SU-DHL-6 (cell line): ENCODE measurements at regions not wholly inside any gene's neighbourhood (a gene's known extent, or its start where the extent isn't known, plus 50 kb on each side); places are given as distances from the start of the nearest gene placed in this dataset.

ENCODE experiments used
- H2AFZ ChIP-seq: fragments of 200-600 bp; sonication (generic); 2 replicates; pipeline ENCODE4 v1.6.1; 2014; ENCODE audit warnings: low read depth, mild to moderate bottlenecking, moderate library complexity, mixed read lengths, antibody characterized with exemption, low read length; ENCODE audit not compliant: severe bottlenecking
- H3F3A ChIP-seq: fragments of 200-600 bp; shearing (Covaris generic); 2 replicates; pipeline ENCODE4 v1.6.0; 2016; ENCODE audit warnings: antibody characterized with exemption, mild to moderate bottlenecking; ENCODE audit not compliant: insufficient read depth
- H3K27ac ChIP-seq: fragments of 200-600 bp; sonication (generic); 2 replicates; pipeline ENCODE4 v1.5.1; 2016; ENCODE audit warnings: low read depth, mild to moderate bottlenecking, low read length, moderate library complexity, mixed read lengths
- H3K27me3 ChIP-seq: fragments of 200-600 bp; sonication (generic), shearing (Covaris generic); 2 replicates; pipeline ENCODE4 v1.6.0; 2014; ENCODE audit warnings: mild to moderate bottlenecking, low read length
- H3K36me3 ChIP-seq: fragments of 200-600 bp; sonication (generic); 2 replicates; pipeline ENCODE4 v1.6.1; 2014; ENCODE audit warnings: mild to moderate bottlenecking, low read length, mixed read lengths
- H3K4me2 ChIP-seq: fragments of 300-600, 200-600 bp; shearing (Covaris generic), sonication (generic); 2 replicates; pipeline ENCODE4 v1.6.0; 2014; ENCODE audit warnings: low read length, low read depth, mild to moderate bottlenecking; ENCODE audit not compliant: poor library complexity, severe bottlenecking
- H3K4me3 ChIP-seq: fragments of 200-600 bp; sonication (generic); 2 replicates; pipeline ENCODE4 v1.5.1; 2014; ENCODE audit warnings: antibody characterized with exemption, low read length, mild to moderate bottlenecking, mixed read lengths; ENCODE audit not compliant: insufficient read depth, poor library complexity, severe bottlenecking
- H3K79me2 ChIP-seq: fragments of 200-600 bp; sonication (generic); 2 replicates; pipeline ENCODE4 v1.6.1; 2014; ENCODE audit warnings: mild to moderate bottlenecking, low read length, moderate library complexity; ENCODE audit not compliant: insufficient read depth
- H3K9ac ChIP-seq: fragments of 200-600 bp; sonication (generic); 2 replicates; pipeline ENCODE4 v1.7.0; 2014; ENCODE audit warnings: mild to moderate bottlenecking, low read length
- H3K9me2 ChIP-seq: fragments of 200-600 bp; sonication (generic); replicated peaks from 2 replicates; pipeline ENCODE4 v1.6.1; 2014; ENCODE audit warnings: low read length; ENCODE audit not compliant: insufficient read depth
- H3K9me3 ChIP-seq: fragments of 200-600 bp; sonication (generic); 2 replicates; pipeline ENCODE4 v1.6.1; 2014; ENCODE audit warnings: low read length, mixed read lengths; ENCODE audit not compliant: insufficient read depth
- H4K20me1 ChIP-seq: fragments of 200-600 bp; sonication (generic); 2 replicates; pipeline ENCODE4 v1.6.1; 2014; ENCODE audit warnings: low read depth, mild to moderate bottlenecking, antibody characterized with exemption, low read length, moderate library complexity, mixed read lengths
- EZH2phosphoT487 ChIP-seq: fragments of 200-600 bp; sonication (generic), shearing (Covaris generic); conservative IDR thresholded peaks from 2 replicates; pipeline ENCODE4 v1.6.1; 2018; ENCODE audit warnings: mild to moderate bottlenecking, antibody characterized with exemption, low read length, moderate library complexity, mixed read lengths
- TF ChIP-seq, protein P1 (sequence below): fragments of 200-600 bp; sonication (generic); IDR thresholded peaks from one replicate; pipeline ENCODE4 v1.5.1; 2017; ENCODE audit warnings: antibody characterized with exemption, mild to moderate bottlenecking, low read length, moderate library complexity; ENCODE audit not compliant: insufficient read depth, poor library complexity, severe bottlenecking

DNA sequence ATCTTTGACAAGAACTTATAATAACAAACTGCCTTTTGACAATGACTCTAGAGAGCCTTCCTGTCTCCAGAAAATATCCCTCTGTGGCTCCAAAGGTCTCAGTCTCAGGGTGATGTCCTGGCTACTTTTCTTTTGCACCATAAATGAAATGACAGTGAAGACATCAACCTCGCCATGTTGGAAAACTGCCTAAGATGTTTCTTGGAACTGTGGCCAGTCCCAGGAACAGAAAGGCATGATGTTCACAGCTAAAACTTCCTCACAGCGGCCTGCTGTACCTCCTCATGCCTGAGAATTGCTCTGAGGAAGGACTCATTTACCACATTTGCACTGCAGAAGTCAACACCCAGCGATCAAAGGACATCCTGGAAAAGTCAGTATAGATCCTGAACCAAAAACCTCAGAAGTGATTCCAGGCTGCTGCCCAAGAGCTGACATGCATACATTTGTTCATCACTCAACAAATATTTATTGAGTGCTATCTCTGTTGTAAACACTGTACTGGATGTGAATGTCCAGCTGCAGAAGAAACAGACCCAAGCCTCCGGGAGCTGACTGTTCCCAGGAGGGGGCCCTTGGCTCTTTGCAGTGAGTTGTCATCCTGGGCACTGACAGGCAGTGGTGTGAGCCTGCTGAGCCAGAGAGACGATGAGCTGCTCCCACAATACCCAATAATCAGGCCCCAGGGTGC lies 64.3 kb upstream of the ACSL3 start:
- Histone ChIP-seq H3K4me2 (no peak overlapping the region), H3K9me3 (no peaks in the 10 kb centered on the region), H3K27ac (no peak overlapping the region), H3K9ac (no peak overlapping the region), H3K36me3 (no peaks in the 10 kb centered on the region), H3K79me2 (no peaks in the 10 kb centered on the region), H2AFZ (peak overlapping the region; percentile 18), H3K27me3 (no peaks in the 10 kb centered on the region), H3K4me3 (no peak overlapping the region), H3F3A (no peaks in the 10 kb centered on the region), H3K9me2 (no peaks in the 10 kb centered on the region), H4K20me1 (no peaks in the 10 kb centered on the region)
- TF ChIP-seq, protein P1, sequence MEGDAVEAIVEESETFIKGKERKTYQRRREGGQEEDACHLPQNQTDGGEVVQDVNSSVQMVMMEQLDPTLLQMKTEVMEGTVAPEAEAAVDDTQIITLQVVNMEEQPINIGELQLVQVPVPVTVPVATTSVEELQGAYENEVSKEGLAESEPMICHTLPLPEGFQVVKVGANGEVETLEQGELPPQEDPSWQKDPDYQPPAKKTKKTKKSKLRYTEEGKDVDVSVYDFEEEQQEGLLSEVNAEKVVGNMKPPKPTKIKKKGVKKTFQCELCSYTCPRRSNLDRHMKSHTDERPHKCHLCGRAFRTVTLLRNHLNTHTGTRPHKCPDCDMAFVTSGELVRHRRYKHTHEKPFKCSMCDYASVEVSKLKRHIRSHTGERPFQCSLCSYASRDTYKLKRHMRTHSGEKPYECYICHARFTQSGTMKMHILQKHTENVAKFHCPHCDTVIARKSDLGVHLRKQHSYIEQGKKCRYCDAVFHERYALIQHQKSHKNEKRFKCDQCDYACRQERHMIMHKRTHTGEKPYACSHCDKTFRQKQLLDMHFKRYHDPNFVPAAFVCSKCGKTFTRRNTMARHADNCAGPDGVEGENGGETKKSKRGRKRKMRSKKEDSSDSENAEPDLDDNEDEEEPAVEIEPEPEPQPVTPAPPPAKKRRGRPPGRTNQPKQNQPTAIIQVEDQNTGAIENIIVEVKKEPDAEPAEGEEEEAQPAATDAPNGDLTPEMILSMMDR: no peak
- TF ChIP-seq EZH2phosphoT487: no peak

DNA sequence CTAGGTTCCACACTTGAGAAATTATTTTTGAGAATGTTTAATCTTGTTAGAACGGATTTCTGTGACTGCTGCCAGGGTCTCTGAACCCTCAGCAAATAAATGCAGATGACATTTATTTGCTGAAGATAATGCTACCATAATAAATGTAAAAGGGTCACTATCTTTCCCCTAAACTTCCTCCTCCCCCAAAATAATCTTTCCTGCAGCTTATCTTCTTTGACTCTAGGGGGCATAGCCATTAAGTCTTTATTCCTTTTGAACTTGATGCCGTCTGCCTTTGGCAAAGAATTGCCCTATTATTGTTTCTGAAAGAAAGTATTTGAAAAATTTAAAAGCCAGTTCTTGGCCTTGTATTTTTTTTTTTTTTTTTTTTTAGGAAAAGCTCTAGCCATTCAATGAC lies 63.6 kb upstream of the ACSL3 start:
- Histone ChIP-seq H2AFZ (no peak overlapping the region), H3K27ac (no peak overlapping the region), H3K9me3 (no peaks in the 10 kb centered on the region), H3K9ac (no peak overlapping the region), H3K4me3 (no peak overlapping the region), H3K79me2 (no peaks in the 10 kb centered on the region), H4K20me1 (no peaks in the 10 kb centered on the region), H3K4me2 (no peak overlapping the region), H3K27me3 (no peaks in the 10 kb centered on the region), H3F3A (no peaks in the 10 kb centered on the region), H3K9me2 (no peaks in the 10 kb centered on the region), H3K36me3 (no peaks in the 10 kb centered on the region)
- TF ChIP-seq, protein P1: peak; percentile 54
- TF ChIP-seq EZH2phosphoT487: no peak

DNA sequence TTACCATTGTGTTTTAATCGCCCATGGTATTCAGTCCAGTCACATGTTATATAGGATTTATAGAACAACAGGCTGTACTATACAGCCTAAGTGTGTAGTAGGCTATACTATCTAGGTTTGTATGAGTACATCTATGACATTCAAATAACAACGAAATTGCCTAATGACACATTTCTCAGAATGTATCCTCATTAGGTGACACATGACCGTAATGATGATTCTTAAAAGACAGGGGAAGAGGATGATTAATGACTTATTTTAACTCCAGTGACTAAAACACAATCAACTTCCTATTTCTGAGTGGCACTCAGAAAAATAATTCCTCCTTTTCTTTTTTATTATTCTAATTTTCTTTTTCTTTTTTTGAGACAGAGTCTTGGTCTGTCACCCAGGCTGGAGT lies 63.0 kb upstream of the ACSL3 start:
- H3K9me3 ChIP-seq: no peaks in the 10 kb centered on the region
- H2AFZ ChIP-seq: no peak overlapping the region
- H3K27ac ChIP-seq: no peak overlapping the region
- no peak for TF ChIP-seq EZH2phosphoT487
- TF ChIP-seq, protein P1: no peak
- H3K4me2 ChIP-seq: no peak overlapping the region
- H3K36me3 ChIP-seq: no peaks in the 10 kb centered on the region
- H4K20me1 ChIP-seq: no peaks in the 10 kb centered on the region
- H3K9me2 ChIP-seq: no peaks in the 10 kb centered on the region
- no peaks in the 10 kb centered on the region for H3K79me2 ChIP-seq
- no peak overlapping the region for H3K4me3 ChIP-seq
- H3K9ac ChIP-seq: no peak overlapping the region
- no peaks in the 10 kb centered on the region for H3K27me3 ChIP-seq
- H3F3A ChIP-seq: no peaks in the 10 kb centered on the region
